ENCODE measurements at regions not wholly inside any gene's neighbourhood (a gene's known extent, or its start where the extent isn't known, plus 50 kb on each side); places are given as distances from the start of the nearest gene placed in this dataset.

DNA sequence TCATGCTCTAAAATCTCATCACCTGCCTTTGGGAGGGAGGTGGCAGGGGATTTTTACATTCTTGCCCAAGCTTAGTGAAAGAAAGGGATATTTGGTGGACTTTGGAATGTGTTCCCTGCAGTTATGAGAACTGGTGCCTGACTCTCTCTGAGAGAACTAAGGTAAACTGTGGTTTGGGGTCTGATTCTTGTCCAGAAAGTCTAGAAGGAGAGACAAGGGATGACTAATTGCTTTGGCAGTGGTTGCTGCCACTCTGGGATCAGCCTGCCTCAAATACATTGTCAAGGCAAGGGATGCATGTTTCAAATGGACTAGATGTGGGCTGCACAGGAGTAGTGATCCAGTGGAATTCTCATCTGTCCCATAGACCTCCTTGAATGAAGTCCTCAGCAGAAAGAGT lies 115.2 kb downstream of the DDIT4L start:
- Histone ChIP-seq H3K27ac (ENCODE audit: low read length) (no peak overlapping the region), H3K4me3 (ENCODE audit: low read length) (no peak overlapping the region), H3K4me1 (ENCODE audit: control insufficient read depth, insufficient read depth, low read length) (peaks cover 12% of the 10 kb centered on the region), H3K27me3 (ENCODE audit: control insufficient read depth, insufficient read depth, low read length) (no peaks in the 10 kb centered on the region), H3K36me3 (ENCODE audit: control insufficient read depth, insufficient read depth, low read length) (no peaks in the 10 kb centered on the region), H3K9me3 (ENCODE audit: control insufficient read depth, insufficient read depth, low read length) (no peaks in the 10 kb centered on the region)
- TF ChIP-seq, protein P1, sequence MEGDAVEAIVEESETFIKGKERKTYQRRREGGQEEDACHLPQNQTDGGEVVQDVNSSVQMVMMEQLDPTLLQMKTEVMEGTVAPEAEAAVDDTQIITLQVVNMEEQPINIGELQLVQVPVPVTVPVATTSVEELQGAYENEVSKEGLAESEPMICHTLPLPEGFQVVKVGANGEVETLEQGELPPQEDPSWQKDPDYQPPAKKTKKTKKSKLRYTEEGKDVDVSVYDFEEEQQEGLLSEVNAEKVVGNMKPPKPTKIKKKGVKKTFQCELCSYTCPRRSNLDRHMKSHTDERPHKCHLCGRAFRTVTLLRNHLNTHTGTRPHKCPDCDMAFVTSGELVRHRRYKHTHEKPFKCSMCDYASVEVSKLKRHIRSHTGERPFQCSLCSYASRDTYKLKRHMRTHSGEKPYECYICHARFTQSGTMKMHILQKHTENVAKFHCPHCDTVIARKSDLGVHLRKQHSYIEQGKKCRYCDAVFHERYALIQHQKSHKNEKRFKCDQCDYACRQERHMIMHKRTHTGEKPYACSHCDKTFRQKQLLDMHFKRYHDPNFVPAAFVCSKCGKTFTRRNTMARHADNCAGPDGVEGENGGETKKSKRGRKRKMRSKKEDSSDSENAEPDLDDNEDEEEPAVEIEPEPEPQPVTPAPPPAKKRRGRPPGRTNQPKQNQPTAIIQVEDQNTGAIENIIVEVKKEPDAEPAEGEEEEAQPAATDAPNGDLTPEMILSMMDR (IDR thresholded peaks at IDR 0.05): no peak
- ATAC-seq: no peak
- DNase-seq: no peak
- peaks cover 13% of the 10 kb centered on the region in 2 donors for H3K4me1 Mint-ChIP-seq
- H3K9me3 Mint-ChIP-seq: no peaks in the 10 kb centered on the region
- intact Hi-C loops (cut with micrococcal nuclease): no loop called here
- H3K27me3 Mint-ChIP-seq (ENCODE audit: low read depth in 2 of 2): peaks cover 2 to 12% of the 10 kb centered on the region in 2 donors
- no peak overlapping the region for H3K27ac Mint-ChIP-seq
- no peak overlapping the region for H3K4me3 Mint-ChIP-seq
- no peaks in the 10 kb centered on the region for H3K36me3 Mint-ChIP-seq

- intact Hi-C loops (cut with micrococcal nuclease): no loop called here
- TF ChIP-seq, protein P1 (IDR thresholded peaks at IDR 0.05): no peak
- no peaks in the 10 kb centered on the region for H3K4me1 ChIP-seq (ENCODE audit: control insufficient read depth, insufficient read depth, low read length)
- ATAC-seq (no peak), DNase-seq (no peak)
- Mint-ChIP-seq H3K9me3 (no peaks in the 10 kb centered on the region), H3K4me1 (no peaks in the 10 kb centered on the region), H3K27me3 (ENCODE audit: low read depth in 2 of 2) (peaks cover 11 to 28% of the 10 kb centered on the region in 2 donors), H3K27ac (no peak overlapping the region), H3K4me3 (no peak overlapping the region), H3K36me3 (no peaks in the 10 kb centered on the region)
- no peaks in the 10 kb centered on the region for H3K36me3 ChIP-seq (ENCODE audit: control insufficient read depth, insufficient read depth, low read length)
- 90% methylated on average over 3 of the region's 3 CpGs for WGBS (ENCODE audit: insufficient coverage)
- H3K4me3 ChIP-seq (ENCODE audit: low read length): no peak overlapping the region
- H3K9me3 ChIP-seq (ENCODE audit: control insufficient read depth, insufficient read depth, low read length): no peaks in the 10 kb centered on the region
- H3K27ac ChIP-seq (ENCODE audit: low read length): no peak overlapping the region
- no peaks in the 10 kb centered on the region for H3K27me3 ChIP-seq (ENCODE audit: control insufficient read depth, insufficient read depth, low read length)
Observed at GRCh38 chr4:100071506-100071905, 118.8 kb downstream of the DDIT4L start.

- TF ChIP-seq, protein P1 (IDR thresholded peaks at IDR 0.05): no peak
Observed at GRCh38 chr4:100070868-100071267, 119.4 kb downstream of the DDIT4L start.

DNA sequence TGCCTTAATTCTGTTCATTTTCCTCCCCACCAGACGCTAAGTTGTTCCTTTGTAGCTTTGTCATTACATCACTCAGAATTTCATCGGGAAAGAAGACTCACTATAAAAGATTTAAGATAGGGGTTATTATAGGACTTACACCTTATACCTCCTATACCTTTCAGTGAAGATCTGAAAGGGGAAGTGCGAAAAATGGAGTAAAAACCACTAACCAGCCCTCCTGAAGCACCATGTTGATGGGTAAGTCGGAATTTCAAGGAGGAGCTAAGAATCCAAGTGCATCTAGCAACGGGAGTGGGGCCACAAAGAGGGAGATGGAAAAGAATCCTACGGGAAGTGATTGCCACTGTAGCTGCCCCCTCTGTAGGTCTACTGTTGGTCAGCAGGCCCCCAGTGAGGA lies 119.1 kb upstream of the H2AZ1 start:
- Histone ChIP-seq H3K36me3 (ENCODE audit: control insufficient read depth, insufficient read depth, low read length) (no peaks in the 10 kb centered on the region), H3K9me3 (ENCODE audit: control insufficient read depth, insufficient read depth, low read length) (no peaks in the 10 kb centered on the region), H3K4me3 (ENCODE audit: low read length) (no peak overlapping the region), H3K27me3 (ENCODE audit: control insufficient read depth, insufficient read depth, low read length) (no peaks in the 10 kb centered on the region), H3K27ac (ENCODE audit: low read length) (no peak overlapping the region), H3K4me1 (ENCODE audit: control insufficient read depth, insufficient read depth, low read length) (no peaks in the 10 kb centered on the region)
- Mint-ChIP-seq H3K9me3 (no peaks in the 10 kb centered on the region), H3K27me3 (ENCODE audit: low read depth in 2 of 2) (peaks cover 13 to 22% of the 10 kb centered on the region in 2 donors), H3K36me3 (no peaks in the 10 kb centered on the region), H3K27ac (no peak overlapping the region), H3K4me1 (no peaks in the 10 kb centered on the region), H3K4me3 (no peak overlapping the region)
- TF ChIP-seq, protein P1 (IDR thresholded peaks at IDR 0.05): no peak
- ATAC-seq (no peak), DNase-seq (no peak)
- intact Hi-C loops (cut with micrococcal nuclease): no loop called here
- 72% methylated on average over 4 of the region's 6 CpGs for WGBS (ENCODE audit: insufficient coverage)

More at GRCh38 chr4:100070868-100071267, 119.4 kb downstream of the DDIT4L start:
- Mint-ChIP-seq H3K27me3 (ENCODE audit: low read depth in 2 of 2) (peaks cover 11 to 28% of the 10 kb centered on the region in 2 donors), H3K4me1 (no peaks in the 10 kb centered on the region), H3K9me3 (no peaks in the 10 kb centered on the region), H3K36me3 (no peaks in the 10 kb centered on the region), H3K27ac (no peak overlapping the region), H3K4me3 (no peak overlapping the region)
- intact Hi-C loops (cut with micrococcal nuclease): no loop called here
- WGBS (ENCODE audit: insufficient coverage): 94% methylated on average over 2 of the region's 4 CpGs
- no peaks in the 10 kb centered on the region for H3K36me3 ChIP-seq (ENCODE audit: control insufficient read depth, insufficient read depth, low read length)
- no peak overlapping the region for H3K27ac ChIP-seq (ENCODE audit: low read length)
- H3K27me3 ChIP-seq (ENCODE audit: control insufficient read depth, insufficient read depth, low read length): no peaks in the 10 kb centered on the region
- no peak for DNase-seq
- no peaks in the 10 kb centered on the region for H3K4me1 ChIP-seq (ENCODE audit: control insufficient read depth, insufficient read depth, low read length)
- H3K4me3 ChIP-seq (ENCODE audit: low read length): no peak overlapping the region
- no peaks in the 10 kb centered on the region for H3K9me3 ChIP-seq (ENCODE audit: control insufficient read depth, insufficient read depth, low read length)
- ATAC-seq: no peak
